Thyroid gland (tissue), 4 donors: ENCODE measurements at regions not wholly inside any gene's neighbourhood (a gene's known extent, or its start where the extent isn't known, plus 50 kb on each side); places are given as distances from the start of the nearest gene placed in this dataset.

ENCODE experiments used
- POLR2A ChIP-seq, 2 donors: fragments of 450-650 bp; IDR thresholded peaks; one replicate each; pipeline ENCODE4 v1.6.1; 2017; ENCODE audit warnings: antibody characterized with exemption in 2 of 2, mild to moderate bottlenecking in 2 of 2, moderate library complexity in 1 of 2
- TF ChIP-seq, protein P1 (sequence below), 6 experiments: fragments of 200-600 bp in 3 of 6; fragments of 450-650 bp in 3 of 6; sonication (generic) in 3 of 6; IDR thresholded peaks; one replicate each; pipeline ENCODE4 v1.5.1; 2016 to 2019; ENCODE audit warnings: antibody characterized with exemption in 6 of 6, mild to moderate bottlenecking in 2 of 6, inconsistent platforms in 1 of 6, moderate library complexity in 1 of 6

DNA sequence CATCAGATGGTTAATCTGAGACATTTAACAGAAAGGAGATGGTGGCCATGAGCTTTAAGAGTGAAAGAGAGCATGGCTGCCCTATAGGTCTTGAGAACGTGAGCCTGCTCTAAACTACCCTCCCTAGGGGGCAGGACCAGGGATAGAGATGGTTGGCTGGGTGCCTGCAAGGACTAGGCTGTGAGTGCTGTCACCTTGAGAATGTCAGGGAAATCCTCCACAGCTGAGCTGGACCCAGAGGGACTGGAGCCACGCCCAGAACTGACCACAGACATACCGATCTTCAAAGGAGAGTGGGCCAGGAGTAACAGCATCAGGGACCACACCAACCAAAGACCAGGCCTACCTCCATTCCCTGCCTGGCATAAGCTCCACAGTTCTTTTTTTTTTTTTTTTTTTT lies 53.6 kb upstream of the UBE2E1 start:
- TF ChIP-seq, protein P1, sequence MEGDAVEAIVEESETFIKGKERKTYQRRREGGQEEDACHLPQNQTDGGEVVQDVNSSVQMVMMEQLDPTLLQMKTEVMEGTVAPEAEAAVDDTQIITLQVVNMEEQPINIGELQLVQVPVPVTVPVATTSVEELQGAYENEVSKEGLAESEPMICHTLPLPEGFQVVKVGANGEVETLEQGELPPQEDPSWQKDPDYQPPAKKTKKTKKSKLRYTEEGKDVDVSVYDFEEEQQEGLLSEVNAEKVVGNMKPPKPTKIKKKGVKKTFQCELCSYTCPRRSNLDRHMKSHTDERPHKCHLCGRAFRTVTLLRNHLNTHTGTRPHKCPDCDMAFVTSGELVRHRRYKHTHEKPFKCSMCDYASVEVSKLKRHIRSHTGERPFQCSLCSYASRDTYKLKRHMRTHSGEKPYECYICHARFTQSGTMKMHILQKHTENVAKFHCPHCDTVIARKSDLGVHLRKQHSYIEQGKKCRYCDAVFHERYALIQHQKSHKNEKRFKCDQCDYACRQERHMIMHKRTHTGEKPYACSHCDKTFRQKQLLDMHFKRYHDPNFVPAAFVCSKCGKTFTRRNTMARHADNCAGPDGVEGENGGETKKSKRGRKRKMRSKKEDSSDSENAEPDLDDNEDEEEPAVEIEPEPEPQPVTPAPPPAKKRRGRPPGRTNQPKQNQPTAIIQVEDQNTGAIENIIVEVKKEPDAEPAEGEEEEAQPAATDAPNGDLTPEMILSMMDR (IDR thresholded peaks at IDR 0.05): no peak
- no peak for TF ChIP-seq POLR2A (IDR thresholded peaks at IDR 0.05)
